SK-N-SH (cell line): ENCODE measurements at regions not wholly inside any gene's neighbourhood (a gene's known extent, or its start where the extent isn't known, plus 50 kb on each side); places are given as distances from the start of the nearest gene placed in this dataset.

Experiments used
- CTCF ChIA-PET: fragments of 300-600, 350-600 bp; formaldehyde crosslinking; extraction: SDS; loops from one replicate; lab custom pipeline; 2021; lab: Yijun Ruan, JAX
- POLR2A ChIA-PET: fragments of 350-600 bp; sonication (Branson Sonifier 250); formaldehyde crosslinking; extraction: SDS; loops from one replicate; lab custom pipeline; 2020; ENCODE audit warnings: antibody characterized with exemption, inconsistent platforms; lab: Yijun Ruan, JAX
- DNase-seq: peaks from one replicate; pipeline ENCODE4 v3.0.0; 2012
- H2AFZ ChIP-seq: fragments of 200-600 bp; sonication (generic); 2 replicates; pipeline ENCODE4 v1.8.1; 2016; ENCODE audit warnings: antibody characterized with exemption, mild to moderate bottlenecking, low read depth
- H3F3A ChIP-seq: fragments of 200-600 bp; sonication (generic); replicated peaks from 2 replicates; pipeline ENCODE3; 2016; ENCODE audit warnings: antibody characterized with exemption, mild to moderate bottlenecking; ENCODE audit not compliant: insufficient read depth
- H3K27ac ChIP-seq, 2 experiments: fragments of 200-500 bp in 1 of 2; fragments of 200-600 bp in 1 of 2; sonication (Bioruptor generic) in 1 of 2; sonication (generic), shearing (Covaris generic) in 1 of 2; 2 replicates each; pipeline versions ENCODE4 v1.5.1 to v1.6.1; 2014 to 2016; ENCODE audit warnings: low read depth in 2 of 2, inconsistent platforms in 1 of 2, low read length in 1 of 2, mild to moderate bottlenecking in 1 of 2, mixed read lengths in 1 of 2
- H3K27me3 ChIP-seq: fragments of 200-600 bp; sonication (generic), shearing (Covaris generic); 2 replicates; pipeline ENCODE4 v1.6.1; 2016; ENCODE audit warnings: mixed run types; ENCODE audit not compliant: insufficient read depth
- H3K36me3 ChIP-seq, 2 experiments: fragments of 200-500 bp in 1 of 2; fragments of 200-600 bp in 1 of 2; sonication (Bioruptor generic) in 1 of 2; sonication (generic) in 1 of 2; replicated peaks in 1 of 2; 2 replicates each; pipeline versions ENCODE3 to v1.5.1; 2014 to 2016; ENCODE audit warnings: low read length in 1 of 2, mild to moderate bottlenecking in 1 of 2; ENCODE audit not compliant: insufficient read depth in 2 of 2, control insufficient read depth in 1 of 2
- H3K4me1 ChIP-seq, 2 experiments: fragments of 200-500 bp in 1 of 2; fragments of 200-600 bp in 1 of 2; sonication (Bioruptor generic) in 1 of 2; sonication (generic), shearing (Covaris generic) in 1 of 2; 2 replicates each; pipeline versions ENCODE4 v1.5.1 to v1.6.1; 2014 to 2016; ENCODE audit warnings: low read depth in 1 of 2, low read length in 1 of 2, mixed run types in 1 of 2; ENCODE audit not compliant: insufficient read depth in 2 of 2, control insufficient read depth in 1 of 2
- H3K4me2 ChIP-seq: fragments of 200-600 bp; sonication (generic), shearing (Covaris generic); 2 replicates; pipeline ENCODE4 v1.6.1; 2017; ENCODE audit warnings: mixed run types
- H3K4me3 ChIP-seq, 2 experiments: fragments of 200-500 bp in 1 of 2; fragments of 200-600 bp in 1 of 2; sonication (Bioruptor generic) in 1 of 2; sonication (generic), shearing (Covaris generic) in 1 of 2; 2 replicates each; pipeline versions ENCODE4 v1.5.1 to v1.8.1; 2014 to 2016; ENCODE audit warnings: low read depth in 2 of 2, inconsistent platforms in 1 of 2, low read length in 1 of 2, mild to moderate bottlenecking in 1 of 2, mixed read lengths in 1 of 2, moderate library complexity in 1 of 2
- H3K79me2 ChIP-seq: fragments of 200-600 bp; sonication (generic); 2 replicates; pipeline ENCODE4 v1.8.1; 2017; ENCODE audit warnings: mild to moderate bottlenecking; ENCODE audit not compliant: insufficient read depth
- H3K9ac ChIP-seq: fragments of 200-600 bp; sonication (generic); 2 replicates; pipeline ENCODE4 v1.6.1; 2017; ENCODE audit warnings: mixed run types
- H3K9me2 ChIP-seq: fragments of 200-600 bp; sonication (generic); 2 replicates; pipeline ENCODE4 v1.6.1; 2017; ENCODE audit warnings: mixed run types
- H3K9me3 ChIP-seq: fragments of 200-600 bp; sonication (generic); 2 replicates; pipeline ENCODE4 v1.6.1; 2017; ENCODE audit warnings: mixed run types, mild to moderate bottlenecking, moderate library complexity
- H4K20me1 ChIP-seq: fragments of 200-600 bp; sonication (generic); 2 replicates; pipeline ENCODE4 v1.6.1; 2017; ENCODE audit warnings: mild to moderate bottlenecking, mixed run types; ENCODE audit not compliant: insufficient read depth
- CTCF ChIP-seq: fragments of 200-600 bp; sonication (generic); IDR thresholded peaks from 2 replicates; pipeline ENCODE4 v1.6.1; 2017; ENCODE audit warnings: antibody characterized with exemption, mild to moderate bottlenecking, moderate library complexity
- EP300 ChIP-seq, 2 experiments: IDR thresholded peaks; 2 replicates each; pipeline versions ENCODE4 v1.4.0 to v1.6.1; 2012; ENCODE audit warnings: borderline replicate concordance in 1 of 2, low read depth in 1 of 2, low read length in 1 of 2
- FOSL2 ChIP-seq: IDR thresholded peaks from 2 replicates; pipeline ENCODE4 v1.4.0; 2012; ENCODE audit warnings: low read depth, mild to moderate bottlenecking, moderate library complexity, borderline replicate concordance
- GATA2 ChIP-seq: sonication (generic); formaldehyde crosslinking; IDR thresholded peaks from 2 replicates; pipeline ENCODE4 v1.5.0; 2020; ENCODE audit warnings: mild to moderate bottlenecking, missing genetic modification reagents
- JUND ChIP-seq: IDR thresholded peaks from 2 replicates; pipeline ENCODE4 v1.4.0; 2012
- MEF2A ChIP-seq: IDR thresholded peaks from 2 replicates; pipeline ENCODE4 v1.4.0; 2012; ENCODE audit warnings: low read depth, borderline replicate concordance
- PBX3 ChIP-seq: IDR thresholded peaks from 2 replicates; pipeline ENCODE4; 2012
- POLR2AphosphoS5 ChIP-seq: IDR thresholded peaks from 2 replicates; pipeline ENCODE4 v1.6.1; 2012; ENCODE audit warnings: low read depth, low read length
- RAD21 ChIP-seq: IDR thresholded peaks from 2 replicates; pipeline ENCODE4 v1.6.1; 2012; ENCODE audit warnings: mild to moderate bottlenecking, low read length
- RFX5 ChIP-seq: IDR thresholded peaks from 2 replicates; pipeline ENCODE4 v1.6.1; 2012; ENCODE audit warnings: mild to moderate bottlenecking, improper control_type of control experiment, low read length
- SIN3A ChIP-seq: IDR thresholded peaks from 2 replicates; pipeline ENCODE4 v1.6.1; 2012; ENCODE audit warnings: low read depth, mild to moderate bottlenecking, low read length, moderate library complexity, borderline replicate concordance
- SMC3 ChIP-seq: IDR thresholded peaks from 2 replicates; pipeline ENCODE4 v1.6.1; 2012; ENCODE audit warnings: low read depth, low read length, improper control_type of control experiment
- TAF1 ChIP-seq: IDR thresholded peaks from 2 replicates; pipeline ENCODE4 v1.6.1; 2012; ENCODE audit warnings: low read depth, mild to moderate bottlenecking, low read length, moderate library complexity, borderline replicate concordance
- TCF12 ChIP-seq: IDR thresholded peaks from 2 replicates; pipeline ENCODE4 v1.4.0; 2012
- ZBTB33 ChIP-seq: IDR thresholded peaks from 2 replicates; pipeline ENCODE4 v1.4.0; 2012; ENCODE audit warnings: low read depth, borderline replicate concordance
- WGBS: methylation state at CpG from one replicate; pipeline ENCODE4 v1.1.6; 2017; ENCODE audit warnings: low lambda C conversion rate; 5-methylcytosine and 5-hydroxymethylcytosine counted together
- TF ChIP-seq, protein P1 (sequence below): fragments of 150-350 bp; IDR thresholded peaks from 2 replicates; pipeline ENCODE4 v1.6.1; 2016; ENCODE audit warnings: mild to moderate bottlenecking, low read depth, low read length
- TF ChIP-seq, protein P2 (sequence below): fragments of 150-350 bp; IDR thresholded peaks from 2 replicates; pipeline ENCODE4 v1.6.1; 2017; ENCODE audit warnings: antibody characterized with exemption, low read length, low read depth, borderline replicate concordance

DNA sequence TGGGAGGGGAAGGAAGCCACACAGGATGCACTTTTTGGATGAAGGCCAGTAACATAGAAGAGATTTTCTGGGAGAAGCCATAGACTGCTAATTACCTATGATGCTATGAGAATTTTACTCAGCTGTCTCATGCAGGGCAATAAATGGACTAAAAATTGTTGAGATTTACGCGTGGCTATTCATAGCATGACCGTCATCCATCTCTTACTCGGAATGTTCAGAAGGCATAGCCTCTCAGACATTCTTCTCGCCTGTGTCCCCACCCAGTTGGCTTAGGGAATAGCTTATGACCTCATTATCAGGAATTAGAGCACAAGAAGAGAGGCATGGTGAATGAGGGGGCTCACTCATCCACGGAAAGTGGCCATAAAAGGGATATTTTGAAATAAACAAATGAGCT, 107.9 kb upstream of the ATP10A start:
- H3K79me2 ChIP-seq, result no peaks in the 10 kb centered on the region
- no peak overlapping the region for H3K27ac ChIP-seq
- no peak overlapping the region for H3K4me3 ChIP-seq
- H3K4me1 ChIP-seq, result no peaks in the 10 kb centered on the region
- H3K4me2 ChIP-seq, result no peak overlapping the region
- peaks cover 3% of the 10 kb centered on the region; the same call in 1 of the 2 replicates for H3K9me3 ChIP-seq
- WGBS, result 29% methylated on average over 6 of the region's 6 CpGs
- no peak overlapping the region for H2AFZ ChIP-seq
- H3K9me2 ChIP-seq, result no peaks in the 10 kb centered on the region
- no peak for DNase-seq
- TF ChIP-seq MEF2A (no peak), TCF12 (no peak), POLR2AphosphoS5 (no peak), RFX5 (no peak), RAD21 (no peak), SIN3A (no peak), FOSL2 (no peak), ZBTB33 (no peak), JUND (no peak)
- TF ChIP-seq, protein P1, sequence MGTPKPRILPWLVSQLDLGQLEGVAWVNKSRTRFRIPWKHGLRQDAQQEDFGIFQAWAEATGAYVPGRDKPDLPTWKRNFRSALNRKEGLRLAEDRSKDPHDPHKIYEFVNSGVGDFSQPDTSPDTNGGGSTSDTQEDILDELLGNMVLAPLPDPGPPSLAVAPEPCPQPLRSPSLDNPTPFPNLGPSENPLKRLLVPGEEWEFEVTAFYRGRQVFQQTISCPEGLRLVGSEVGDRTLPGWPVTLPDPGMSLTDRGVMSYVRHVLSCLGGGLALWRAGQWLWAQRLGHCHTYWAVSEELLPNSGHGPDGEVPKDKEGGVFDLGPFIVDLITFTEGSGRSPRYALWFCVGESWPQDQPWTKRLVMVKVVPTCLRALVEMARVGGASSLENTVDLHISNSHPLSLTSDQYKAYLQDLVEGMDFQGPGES, result no peak
- TF ChIP-seq, all 33 proteins: peak for 0
- ChIA-PET CTCF (interaction anchor here (1.8 kb wide), 1 partner anchor 24 kb away, joined by 5 read pairs; no protein-coding TSS in a partner anchor), POLR2A (no interaction called here)
- Histone ChIP-seq H3K27me3 (no peaks in the 10 kb centered on the region), H3K9ac (no peak overlapping the region), H3F3A (no peaks in the 10 kb centered on the region), H4K20me1 (no peaks in the 10 kb centered on the region), H3K36me3 (no peaks in the 10 kb centered on the region)

DNA sequence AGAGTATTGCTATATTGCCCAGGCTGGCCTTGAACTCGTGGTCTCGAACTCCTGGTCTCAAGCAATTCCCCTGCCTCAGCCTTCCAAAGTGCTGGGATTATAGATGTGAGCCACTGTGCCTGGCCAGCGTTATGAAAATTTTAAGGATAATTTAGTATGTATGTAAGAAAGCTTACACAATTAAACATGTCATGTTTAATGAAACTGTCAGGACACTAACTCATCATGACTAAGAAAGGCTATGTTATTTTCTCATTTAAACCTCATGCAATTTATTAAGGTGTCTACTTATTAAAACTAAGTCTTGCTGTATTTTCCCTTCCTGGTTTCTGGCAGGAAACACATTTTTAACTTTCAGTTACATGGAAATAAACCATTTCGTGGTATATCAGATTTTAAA, 106.8 kb upstream of the ATP10A start:
- H3F3A ChIP-seq, result no peaks in the 10 kb centered on the region
- H2AFZ ChIP-seq, result no peak overlapping the region
- no peaks in the 10 kb centered on the region for H3K79me2 ChIP-seq
- no peaks in the 10 kb centered on the region for H3K9me2 ChIP-seq
- H3K27me3 ChIP-seq, result no peaks in the 10 kb centered on the region
- DNase-seq, result no peak
- no peaks in the 10 kb centered on the region for H3K4me1 ChIP-seq
- CTCF ChIA-PET, result interaction anchor here (1.8 kb wide), 1 partner anchor 22 kb away, joined by 5 read pairs; no protein-coding TSS in a partner anchor
- no peaks in the 10 kb centered on the region for H4K20me1 ChIP-seq
- no peak overlapping the region for H3K4me3 ChIP-seq
- H3K9ac ChIP-seq, result no peak overlapping the region
- POLR2A ChIA-PET, result no interaction called here
- no peak overlapping the region for H3K4me2 ChIP-seq
- WGBS, result 8% methylated on average over 4 of the region's 4 CpGs
- no peaks in the 10 kb centered on the region for H3K36me3 ChIP-seq
- no peak overlapping the region for H3K27ac ChIP-seq
- H3K9me3 ChIP-seq, result peaks cover 3% of the 10 kb centered on the region; the same call in 1 of the 2 replicates
- TF ChIP-seq TCF12, result no peak
- TF ChIP-seq EP300 (IDR thresholded peaks at IDR 0.05; ENCODE audit: borderline replicate concordance in 1 of 2, low read depth in 1 of 2, low read length in 1 of 2), result no peak
- TF ChIP-seq MEF2A, result no peak
- no peak for TF ChIP-seq FOSL2
- TF ChIP-seq, protein P2, sequence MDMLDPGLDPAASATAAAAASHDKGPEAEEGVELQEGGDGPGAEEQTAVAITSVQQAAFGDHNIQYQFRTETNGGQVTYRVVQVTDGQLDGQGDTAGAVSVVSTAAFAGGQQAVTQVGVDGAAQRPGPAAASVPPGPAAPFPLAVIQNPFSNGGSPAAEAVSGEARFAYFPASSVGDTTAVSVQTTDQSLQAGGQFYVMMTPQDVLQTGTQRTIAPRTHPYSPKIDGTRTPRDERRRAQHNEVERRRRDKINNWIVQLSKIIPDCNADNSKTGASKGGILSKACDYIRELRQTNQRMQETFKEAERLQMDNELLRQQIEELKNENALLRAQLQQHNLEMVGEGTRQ, result no peak
- TF ChIP-seq TAF1, result no peak
- TF ChIP-seq CTCF, result no peak
- no peak for TF ChIP-seq SMC3
- TF ChIP-seq RFX5, result no peak
- no peak for TF ChIP-seq SIN3A
- TF ChIP-seq GATA2 (CRISPR knock-in tag), result no peak
- TF ChIP-seq POLR2AphosphoS5, result no peak
- TF ChIP-seq ZBTB33, result no peak
- TF ChIP-seq PBX3, result no peak
